SU-DHL-6 (cell line): ENCODE measurements at regions not wholly inside any gene's neighbourhood (a gene's known extent, or its start where the extent isn't known, plus 50 kb on each side); places are given as distances from the start of the nearest gene placed in this dataset.

Experiments used
- H2AFZ ChIP-seq: fragments of 200-600 bp; sonication (generic); 2 replicates; pipeline ENCODE4 v1.6.1; 2014; ENCODE audit warnings: low read depth, mild to moderate bottlenecking, moderate library complexity, mixed read lengths, antibody characterized with exemption, low read length; ENCODE audit not compliant: severe bottlenecking
- H3F3A ChIP-seq: fragments of 200-600 bp; shearing (Covaris generic); 2 replicates; pipeline ENCODE4 v1.6.0; 2016; ENCODE audit warnings: antibody characterized with exemption, mild to moderate bottlenecking; ENCODE audit not compliant: insufficient read depth
- H3K27ac ChIP-seq: fragments of 200-600 bp; sonication (generic); 2 replicates; pipeline ENCODE4 v1.5.1; 2016; ENCODE audit warnings: low read depth, mild to moderate bottlenecking, low read length, moderate library complexity, mixed read lengths
- H3K27me3 ChIP-seq: fragments of 200-600 bp; sonication (generic), shearing (Covaris generic); 2 replicates; pipeline ENCODE4 v1.6.0; 2014; ENCODE audit warnings: mild to moderate bottlenecking, low read length
- H3K36me3 ChIP-seq: fragments of 200-600 bp; sonication (generic); 2 replicates; pipeline ENCODE4 v1.6.1; 2014; ENCODE audit warnings: mild to moderate bottlenecking, low read length, mixed read lengths
- H3K4me2 ChIP-seq: fragments of 300-600, 200-600 bp; shearing (Covaris generic), sonication (generic); 2 replicates; pipeline ENCODE4 v1.6.0; 2014; ENCODE audit warnings: low read length, low read depth, mild to moderate bottlenecking; ENCODE audit not compliant: poor library complexity, severe bottlenecking
- H3K4me3 ChIP-seq: fragments of 200-600 bp; sonication (generic); 2 replicates; pipeline ENCODE4 v1.5.1; 2014; ENCODE audit warnings: antibody characterized with exemption, low read length, mild to moderate bottlenecking, mixed read lengths; ENCODE audit not compliant: insufficient read depth, poor library complexity, severe bottlenecking
- H3K79me2 ChIP-seq: fragments of 200-600 bp; sonication (generic); 2 replicates; pipeline ENCODE4 v1.6.1; 2014; ENCODE audit warnings: mild to moderate bottlenecking, low read length, moderate library complexity; ENCODE audit not compliant: insufficient read depth
- H3K9ac ChIP-seq: fragments of 200-600 bp; sonication (generic); 2 replicates; pipeline ENCODE4 v1.7.0; 2014; ENCODE audit warnings: mild to moderate bottlenecking, low read length
- H3K9me2 ChIP-seq: fragments of 200-600 bp; sonication (generic); replicated peaks from 2 replicates; pipeline ENCODE4 v1.6.1; 2014; ENCODE audit warnings: low read length; ENCODE audit not compliant: insufficient read depth
- H3K9me3 ChIP-seq: fragments of 200-600 bp; sonication (generic); 2 replicates; pipeline ENCODE4 v1.6.1; 2014; ENCODE audit warnings: low read length, mixed read lengths; ENCODE audit not compliant: insufficient read depth
- H4K20me1 ChIP-seq: fragments of 200-600 bp; sonication (generic); 2 replicates; pipeline ENCODE4 v1.6.1; 2014; ENCODE audit warnings: low read depth, mild to moderate bottlenecking, antibody characterized with exemption, low read length, moderate library complexity, mixed read lengths
- EZH2phosphoT487 ChIP-seq: fragments of 200-600 bp; sonication (generic), shearing (Covaris generic); conservative IDR thresholded peaks from 2 replicates; pipeline ENCODE4 v1.6.1; 2018; ENCODE audit warnings: mild to moderate bottlenecking, antibody characterized with exemption, low read length, moderate library complexity, mixed read lengths
- TF ChIP-seq, protein P1 (sequence below): fragments of 200-600 bp; sonication (generic); IDR thresholded peaks from one replicate; pipeline ENCODE4 v1.5.1; 2017; ENCODE audit warnings: antibody characterized with exemption, mild to moderate bottlenecking, low read length, moderate library complexity; ENCODE audit not compliant: insufficient read depth, poor library complexity, severe bottlenecking

DNA sequence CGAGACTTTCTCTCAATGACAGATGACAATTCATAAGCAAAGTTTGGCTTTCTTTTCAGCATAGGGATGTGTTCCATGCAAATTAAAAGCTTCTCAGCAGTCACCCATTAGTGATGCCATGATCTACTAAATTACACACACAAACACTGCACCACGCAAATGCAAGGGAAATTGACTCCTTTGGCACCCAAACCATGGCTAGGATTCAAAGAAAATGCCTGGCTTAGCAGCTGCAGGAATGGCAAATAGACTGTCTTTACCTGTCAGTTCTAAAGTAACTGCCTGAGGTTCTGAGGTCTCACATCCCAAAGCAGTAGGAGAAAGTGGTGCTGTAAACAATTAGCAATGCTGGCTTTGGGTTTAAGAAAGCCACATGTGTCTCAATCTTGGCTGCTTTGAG lies 108.6 kb upstream of the ATP10B start:
- Histone ChIP-seq H3K27ac (no peak overlapping the region), H3K9me2 (no peaks in the 10 kb centered on the region)

DNA sequence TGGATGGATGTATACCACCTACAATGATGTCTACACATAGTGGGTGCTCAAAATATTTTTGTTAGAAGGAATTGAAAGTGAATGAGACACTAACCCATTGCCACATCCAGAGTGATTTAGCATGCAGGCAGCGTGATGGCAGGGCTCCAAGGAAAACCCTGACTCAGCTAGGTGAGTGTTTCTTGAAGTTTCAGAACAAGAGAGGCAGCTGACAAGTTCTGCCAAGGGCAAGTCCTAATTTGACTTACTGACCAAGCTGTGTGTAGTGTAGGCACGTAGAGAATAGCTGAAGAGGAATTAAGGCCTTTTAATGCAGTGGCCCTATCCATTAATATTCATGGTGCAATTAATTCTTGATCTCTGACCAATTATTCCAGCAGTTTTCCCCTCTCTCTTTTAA lies 107.8 kb upstream of the ATP10B start:
- Histone ChIP-seq H2AFZ (no peak overlapping the region), H4K20me1 (no peaks in the 10 kb centered on the region), H3K4me3 (no peak overlapping the region), H3F3A (no peaks in the 10 kb centered on the region), H3K9me3 (no peaks in the 10 kb centered on the region), H3K9me2 (no peaks in the 10 kb centered on the region), H3K4me2 (no peak overlapping the region), H3K79me2 (no peaks in the 10 kb centered on the region), H3K27me3 (no peaks in the 10 kb centered on the region), H3K36me3 (no peaks in the 10 kb centered on the region), H3K9ac (no peak overlapping the region), H3K27ac (no peak overlapping the region)
- no peak for TF ChIP-seq EZH2phosphoT487
- TF ChIP-seq, protein P1, sequence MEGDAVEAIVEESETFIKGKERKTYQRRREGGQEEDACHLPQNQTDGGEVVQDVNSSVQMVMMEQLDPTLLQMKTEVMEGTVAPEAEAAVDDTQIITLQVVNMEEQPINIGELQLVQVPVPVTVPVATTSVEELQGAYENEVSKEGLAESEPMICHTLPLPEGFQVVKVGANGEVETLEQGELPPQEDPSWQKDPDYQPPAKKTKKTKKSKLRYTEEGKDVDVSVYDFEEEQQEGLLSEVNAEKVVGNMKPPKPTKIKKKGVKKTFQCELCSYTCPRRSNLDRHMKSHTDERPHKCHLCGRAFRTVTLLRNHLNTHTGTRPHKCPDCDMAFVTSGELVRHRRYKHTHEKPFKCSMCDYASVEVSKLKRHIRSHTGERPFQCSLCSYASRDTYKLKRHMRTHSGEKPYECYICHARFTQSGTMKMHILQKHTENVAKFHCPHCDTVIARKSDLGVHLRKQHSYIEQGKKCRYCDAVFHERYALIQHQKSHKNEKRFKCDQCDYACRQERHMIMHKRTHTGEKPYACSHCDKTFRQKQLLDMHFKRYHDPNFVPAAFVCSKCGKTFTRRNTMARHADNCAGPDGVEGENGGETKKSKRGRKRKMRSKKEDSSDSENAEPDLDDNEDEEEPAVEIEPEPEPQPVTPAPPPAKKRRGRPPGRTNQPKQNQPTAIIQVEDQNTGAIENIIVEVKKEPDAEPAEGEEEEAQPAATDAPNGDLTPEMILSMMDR: no peak

More for the DNA sequence above, 108.6 kb upstream of the ATP10B start:
- Histone ChIP-seq H3K4me3 (no peak overlapping the region), H2AFZ (no peak overlapping the region), H3K27me3 (no peaks in the 10 kb centered on the region), H3K9me3 (no peaks in the 10 kb centered on the region), H3F3A (no peaks in the 10 kb centered on the region), H3K9ac (no peak overlapping the region), H4K20me1 (no peaks in the 10 kb centered on the region), H3K36me3 (no peaks in the 10 kb centered on the region), H3K4me2 (no peak overlapping the region), H3K79me2 (no peaks in the 10 kb centered on the region)
- TF ChIP-seq, protein P1: no peak
- TF ChIP-seq EZH2phosphoT487: no peak

DNA sequence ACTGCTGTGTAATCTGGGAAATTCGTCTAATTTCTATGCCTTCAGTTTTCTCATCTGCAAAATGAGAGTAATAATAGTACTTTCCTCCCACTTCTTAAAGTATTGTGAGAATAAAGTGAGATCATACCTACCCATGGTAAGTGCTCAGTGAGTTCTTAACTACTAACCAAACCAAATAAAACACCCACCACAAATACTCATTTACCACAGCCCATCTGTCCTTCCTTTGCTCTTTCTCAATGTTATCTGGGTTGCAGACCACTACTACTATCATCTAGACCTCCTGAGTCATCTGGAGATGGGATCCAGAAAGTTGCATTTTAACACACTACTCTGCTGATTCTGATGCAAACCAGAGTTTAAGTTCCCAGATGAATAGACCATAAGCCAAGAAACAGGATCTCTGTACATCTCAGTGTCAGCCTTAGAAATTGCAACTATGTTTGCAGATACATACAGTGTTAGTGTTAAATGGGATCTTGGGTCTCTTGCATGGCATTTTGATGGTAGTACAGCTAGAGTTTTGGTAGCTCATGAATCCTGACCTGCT lies 105.4 kb upstream of the ATP10B start:
- H3K9ac ChIP-seq: no peak overlapping the region
- no peaks in the 10 kb centered on the region for H3F3A ChIP-seq
- no peaks in the 10 kb centered on the region for H4K20me1 ChIP-seq
- H3K9me3 ChIP-seq: no peaks in the 10 kb centered on the region
- no peak for TF ChIP-seq EZH2phosphoT487
- TF ChIP-seq, protein P1: no peak
- no peak overlapping the region for H3K4me3 ChIP-seq
- no peaks in the 10 kb centered on the region for H3K27me3 ChIP-seq
- no peak overlapping the region for H2AFZ ChIP-seq
- no peaks in the 10 kb centered on the region for H3K79me2 ChIP-seq
- no peaks in the 10 kb centered on the region for H3K36me3 ChIP-seq
- no peaks in the 10 kb centered on the region for H3K9me2 ChIP-seq
- H3K27ac ChIP-seq: no peak overlapping the region
- H3K4me2 ChIP-seq: no peak overlapping the region
